ENCODE measurements at regions not wholly inside any gene's neighbourhood (a gene's known extent, or its start where the extent isn't known, plus 50 kb on each side); places are given as distances from the start of the nearest gene placed in this dataset.

GRCh38 chr7:36002900-36003299, 150.2 kb upstream of the EEPD1 start:
- FAIRE-seq (no peak), DNase-seq (ENCODE audit: insufficient read length, low spot score) (no peak)

- no peak for FAIRE-seq
Measured at GRCh38 chr7:36003343-36003742, 149.7 kb upstream of the EEPD1 start.

GRCh38 chr7:36005293-36005692, 147.8 kb upstream of the EEPD1 start:
- FAIRE-seq (peak; percentile 44), DNase-seq (ENCODE audit: insufficient read length, low spot score) (no peak)

More at GRCh38 chr7:36003343-36003742, 149.7 kb upstream of the EEPD1 start:
- no peak for DNase-seq (ENCODE audit: insufficient read length, low spot score)

- DNase-seq (ENCODE audit: insufficient read length, low spot score) (no peak), FAIRE-seq (no peak)
Measured at GRCh38 chr7:36005876-36006275, 147.2 kb upstream of the EEPD1 start.

- DNase-seq (ENCODE audit: insufficient read length, low spot score) (no peak), FAIRE-seq (no peak)
Measured at GRCh38 chr7:36006636-36007229, 146.3 kb upstream of the EEPD1 start.

GRCh38 chr7:36010656-36011587, 142.1 kb upstream of the EEPD1 start:
- peak; percentile 72 for FAIRE-seq

GRCh38 chr7:36011588-36011965, 141.5 kb upstream of the EEPD1 start:
- no peak for DNase-seq (ENCODE audit: insufficient read length, low spot score)

More at GRCh38 chr7:36010656-36011587, 142.1 kb upstream of the EEPD1 start:
- DNase-seq (ENCODE audit: insufficient read length, low spot score), result no peak

GRCh38 chr7:36013246-36014014, 139.6 kb upstream of the EEPD1 start:
- DNase-seq (ENCODE audit: insufficient read length, low spot score), result no peak
- FAIRE-seq, result no peak

More at GRCh38 chr7:36011588-36011965, 141.5 kb upstream of the EEPD1 start:
- no peak for FAIRE-seq

- DNase-seq (ENCODE audit: insufficient read length, low spot score) (no peak), FAIRE-seq (no peak)
Measured at GRCh38 chr7:36014961-36015360, 138.1 kb upstream of the EEPD1 start.

GRCh38 chr7:36015733-36016132, 137.3 kb upstream of the EEPD1 start:
- DNase-seq (ENCODE audit: insufficient read length, low spot score) (peak; percentile 49), FAIRE-seq (no peak)

GRCh38 chr7:36016648-36017047, 136.4 kb upstream of the EEPD1 start:
- no peak for FAIRE-seq

GRCh38 chr7:36017111-36017510, 135.9 kb upstream of the EEPD1 start:
- DNase-seq (ENCODE audit: insufficient read length, low spot score) (no peak), FAIRE-seq (peak; percentile 77)

More at GRCh38 chr7:36016648-36017047, 136.4 kb upstream of the EEPD1 start:
- no peak for DNase-seq (ENCODE audit: insufficient read length, low spot score)

- DNase-seq (ENCODE audit: insufficient read length, low spot score) (no peak), FAIRE-seq (no peak)
Measured at GRCh38 chr7:36018816-36019484, 134.1 kb upstream of the EEPD1 start.

GRCh38 chr7:36019538-36019937, 133.5 kb upstream of the EEPD1 start:
- DNase-seq (ENCODE audit: insufficient read length, low spot score) (no peak), FAIRE-seq (no peak)

- no peak for FAIRE-seq
Measured at GRCh38 chr7:36019980-36020379, 133.1 kb upstream of the EEPD1 start.

GRCh38 chr7:36021367-36021766, 131.7 kb upstream of the EEPD1 start:
- DNase-seq (ENCODE audit: insufficient read length, low spot score) (no peak), FAIRE-seq (peak; percentile 20)

More at GRCh38 chr7:36019980-36020379, 133.1 kb upstream of the EEPD1 start:
- DNase-seq (ENCODE audit: insufficient read length, low spot score), result no peak

GRCh38 chr7:36021917-36022550, 131.0 kb upstream of the EEPD1 start:
- FAIRE-seq (no peak), DNase-seq (ENCODE audit: insufficient read length, low spot score) (no peak)

GRCh38 chr7:36023033-36023560, 130.0 kb upstream of the EEPD1 start:
- DNase-seq (ENCODE audit: insufficient read length, low spot score) (no peak), FAIRE-seq (no peak)

GRCh38 chr7:36025190-36025589, 127.9 kb upstream of the EEPD1 start:
- DNase-seq (ENCODE audit: insufficient read length, low spot score) (no peak), FAIRE-seq (no peak)

GRCh38 chr7:36029311-36029710, 123.7 kb upstream of the EEPD1 start:
- FAIRE-seq, result no peak
- no peak for DNase-seq (ENCODE audit: insufficient read length, low spot score)

Measured in HTR-8/SVneo (cell line).